GM23338 (cell line): ENCODE measurements at regions not wholly inside any gene's neighbourhood (a gene's known extent, or its start where the extent isn't known, plus 50 kb on each side); places are given as distances from the start of the nearest gene placed in this dataset.

Experiments used
- CREB1 ChIP-seq: fragments of 250-450 bp; sonication (Bioruptor Pico); IDR thresholded peaks from 2 replicates; pipeline ENCODE4 v1.5.0; 2020; ENCODE audit warnings: low read depth, mild to moderate bottlenecking, moderate library complexity
- CTCF ChIP-seq, 2 experiments: fragments of 200-600 bp in 1 of 2; sonication (generic) in 1 of 2; conservative IDR thresholded peaks; 2 replicates each; pipeline versions ENCODE4 v1.5.1 to v1.6.1; 2016 to 2017; ENCODE audit warnings: antibody characterized with exemption in 2 of 2, low read depth in 2 of 2, mild to moderate bottlenecking in 2 of 2, moderate library complexity in 1 of 2
- EZH2 ChIP-seq: fragments of 200-600 bp; sonication (generic); IDR thresholded peaks from one replicate; pipeline ENCODE4 v1.8.0; 2017; ENCODE audit warnings: antibody characterized with exemption, mild to moderate bottlenecking, low read depth; ENCODE audit not compliant: unreplicated experiment
- EZH2phosphoT487 ChIP-seq: fragments of 200-600 bp; sonication (generic); IDR thresholded peaks from one replicate; pipeline ENCODE4 v1.8.1; 2018; ENCODE audit warnings: antibody characterized with exemption; ENCODE audit not compliant: unreplicated experiment
- JUNB ChIP-seq: IDR thresholded peaks from one replicate; pipeline ENCODE4 v1.6.1; 2016; ENCODE audit warnings: antibody characterized with exemption; ENCODE audit not compliant: unreplicated experiment
- NANOG ChIP-seq: IDR thresholded peaks from 2 replicates; pipeline ENCODE4 v1.6.1; 2016; ENCODE audit warnings: antibody characterized with exemption, borderline replicate concordance
- POLR2AphosphoS5 ChIP-seq: IDR thresholded peaks from 2 replicates; pipeline ENCODE4 v1.6.1; 2016; ENCODE audit warnings: antibody characterized with exemption, low read depth
- REST ChIP-seq: IDR thresholded peaks from one replicate; pipeline ENCODE4 v1.6.1; 2018; ENCODE audit warnings: antibody characterized with exemption; ENCODE audit not compliant: unreplicated experiment
- ZNF114 ChIP-seq: fragments of 250-450 bp; sonication (Bioruptor Pico); IDR thresholded peaks from 2 replicates; pipeline ENCODE4 v1.5.0; 2020; ENCODE audit warnings: mild to moderate bottlenecking, moderate library complexity
- ZNF331 ChIP-seq: fragments of 250-450 bp; sonication (Bioruptor Pico); IDR thresholded peaks from 2 replicates; pipeline ENCODE4 v1.5.0; 2020; ENCODE audit warnings: low read depth, mild to moderate bottlenecking, moderate library complexity

DNA sequence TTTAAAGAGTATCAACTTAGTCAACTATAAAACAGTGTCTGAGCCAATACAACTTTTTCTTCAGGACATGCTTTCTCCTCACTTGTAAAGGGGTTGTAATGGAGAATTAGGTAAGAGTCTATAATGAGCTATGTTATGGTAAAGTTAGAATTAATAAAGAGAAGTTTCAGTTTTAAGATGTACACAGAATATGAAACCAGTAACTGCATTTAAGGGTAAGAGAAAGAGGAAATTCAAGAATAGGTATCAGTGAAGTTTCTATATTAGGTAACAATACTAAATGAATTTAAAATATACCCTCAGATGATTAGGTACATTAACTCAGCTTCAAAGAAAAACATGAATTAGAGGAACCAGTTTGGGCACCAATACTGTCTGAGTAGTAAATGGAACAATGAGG is 1444.3 kb upstream of the ADGRB3 start:
- TF ChIP-seq CTCF (conservative IDR thresholded peaks at IDR 0.05; ENCODE audit: low read depth in 2 of 2): no peak
- TF ChIP-seq POLR2AphosphoS5: no peak
- no peak for TF ChIP-seq CREB1 (CRISPR knock-in tag)
- TF ChIP-seq EZH2phosphoT487: no peak
- no peak for TF ChIP-seq REST
- no peak for TF ChIP-seq EZH2
- no peak for TF ChIP-seq JUNB
- no peak for TF ChIP-seq ZNF114 (CRISPR knock-in tag)
- TF ChIP-seq ZNF331: no peak
- TF ChIP-seq NANOG: no peak
